ENCODE measurements at regions not wholly inside any gene's neighbourhood (a gene's known extent, or its start where the extent isn't known, plus 50 kb on each side); places are given as distances from the start of the nearest gene placed in this dataset.

GRCh38 chr12:59928416-59928815 lies 332.6 kb downstream of the SLC16A7 start:
- no peak for DNase-seq (ENCODE audit: low spot score)

GRCh38 chr12:59929110-59929509 lies 333.3 kb downstream of the SLC16A7 start:
- DNase-seq (ENCODE audit: low spot score) = no peak

GRCh38 chr12:59934486-59934885 lies 338.7 kb downstream of the SLC16A7 start:
- no peak for DNase-seq (ENCODE audit: low spot score)

- no peak for DNase-seq (ENCODE audit: low spot score)
Observed at GRCh38 chr12:59936534-59936933, 340.7 kb downstream of the SLC16A7 start.

GRCh38 chr12:59937148-59937547 lies 341.3 kb downstream of the SLC16A7 start:
- no peak for DNase-seq (ENCODE audit: low spot score)

GRCh38 chr12:59938190-59938962 lies 342.5 kb downstream of the SLC16A7 start:
- DNase-seq (ENCODE audit: low spot score) = no peak

- DNase-seq (ENCODE audit: low spot score) = no peak
Observed at GRCh38 chr12:59940631-59941342, 345.0 kb downstream of the SLC16A7 start.

- DNase-seq (ENCODE audit: low spot score) = no peak
Observed at GRCh38 chr12:59941461-59941860, 345.6 kb downstream of the SLC16A7 start.

GRCh38 chr12:59944177-59944576 lies 348.3 kb downstream of the SLC16A7 start:
- no peak for DNase-seq (ENCODE audit: low spot score)

- DNase-seq (ENCODE audit: low spot score) = no peak
Observed at GRCh38 chr12:59946635-59947034, 350.8 kb downstream of the SLC16A7 start.

- DNase-seq (ENCODE audit: low spot score) = no peak
Observed at GRCh38 chr12:59963546-59963945, 367.7 kb downstream of the SLC16A7 start.

- no peak for DNase-seq (ENCODE audit: low spot score)
Observed at GRCh38 chr12:59972905-59973304, 377.1 kb downstream of the SLC16A7 start.

- no peak for DNase-seq (ENCODE audit: low spot score)
Observed at GRCh38 chr12:59973515-59973914, 377.7 kb downstream of the SLC16A7 start.

GRCh38 chr12:59977779-59978178 lies 381.9 kb downstream of the SLC16A7 start:
- no peak for DNase-seq (ENCODE audit: low spot score)

- no peak for DNase-seq (ENCODE audit: low spot score)
Observed at GRCh38 chr12:59980476-59980875, 384.6 kb downstream of the SLC16A7 start.

- no peak for DNase-seq (ENCODE audit: low spot score)
Observed at GRCh38 chr12:59999291-59999690, 403.5 kb downstream of the SLC16A7 start.

- no peak for DNase-seq (ENCODE audit: low spot score)
Observed at GRCh38 chr12:60010486-60010885, 414.7 kb downstream of the SLC16A7 start.

GRCh38 chr12:60012659-60013058 lies 416.8 kb downstream of the SLC16A7 start:
- DNase-seq (ENCODE audit: low spot score) = no peak

GRCh38 chr12:60014436-60014835 lies 418.6 kb downstream of the SLC16A7 start:
- DNase-seq (ENCODE audit: low spot score) = no peak

- DNase-seq (ENCODE audit: low spot score) = no peak
Observed at GRCh38 chr12:60020068-60020467, 424.2 kb downstream of the SLC16A7 start.

- no peak for DNase-seq (ENCODE audit: low spot score)
Observed at GRCh38 chr12:60021235-60021634, 425.4 kb downstream of the SLC16A7 start.

- DNase-seq (ENCODE audit: low spot score) = no peak
Observed at GRCh38 chr12:60027266-60027665, 431.4 kb downstream of the SLC16A7 start.

- DNase-seq (ENCODE audit: low spot score) = no peak
Observed at GRCh38 chr12:60034147-60034546, 438.3 kb downstream of the SLC16A7 start.

- DNase-seq (ENCODE audit: low spot score) = no peak
Observed at GRCh38 chr12:60035835-60036234, 440.0 kb downstream of the SLC16A7 start.
